WTC11 (cell line): ENCODE measurements at regions not wholly inside any gene's neighbourhood (a gene's known extent, or its start where the extent isn't known, plus 50 kb on each side); places are given as distances from the start of the nearest gene placed in this dataset.

Experiments
- ATAC-seq: fragments of 200-7000 bp; cut with Tn5 transposase; 2 replicates; pipeline ENCODE4 v1.10.0; 2021; ENCODE audit warnings: mild to moderate bottlenecking, moderate library complexity
- CTCF ChIA-PET: fragments of 300-600 bp; sonication (Branson Sonifier 250); formaldehyde crosslinking; loops from one replicate; lab custom pipeline; 2021; ENCODE audit warnings: antibody characterized with exemption; lab: Charles Lee
- POLR2A ChIA-PET: fragments of 350-600 bp; sonication (Branson Sonifier 250); formaldehyde crosslinking; loops from one replicate; lab custom pipeline; 2021; ENCODE audit warnings: antibody characterized with exemption; lab: Charles Lee
- DNase-seq: peaks from one replicate; pipeline ENCODE4 v3.0.0; 2021; ENCODE audit warnings: low spot score
- H3K27ac Mint-ChIP-seq: 2 replicates; pipeline ENCODE4 v1.8.0; 2021; ENCODE audit warnings: mixed read lengths
- H3K27me3 Mint-ChIP-seq: 2 replicates; pipeline ENCODE4 v1.8.0; 2021; ENCODE audit warnings: low read depth, mild to moderate bottlenecking, moderate library complexity, mixed read lengths
- H3K36me3 Mint-ChIP-seq: 2 replicates; pipeline ENCODE4 v1.8.0; 2021; ENCODE audit warnings: mixed read lengths
- H3K4me1 Mint-ChIP-seq: 2 replicates; pipeline ENCODE4 v1.8.0; 2022; ENCODE audit warnings: mixed read lengths
- H3K4me3 Mint-ChIP-seq: 2 replicates; pipeline ENCODE4 v1.8.0; 2021; ENCODE audit warnings: mild to moderate bottlenecking, moderate library complexity, mixed read lengths
- H3K9me3 Mint-ChIP-seq: 2 replicates; pipeline ENCODE4 v1.8.0; 2021; ENCODE audit warnings: mixed read lengths
- AR ChIP-seq: fragments of 250-450 bp; sonication (Bioruptor Pico); IDR thresholded peaks from 2 replicates; pipeline ENCODE4 v1.9.0; 2021; ENCODE audit warnings: mild to moderate bottlenecking
- ATF3 ChIP-seq: sonication (generic); formaldehyde crosslinking; conservative IDR thresholded peaks from 2 replicates; pipeline ENCODE4 v1.8.1; 2022; ENCODE audit warnings: mild to moderate bottlenecking, missing genetic modification reagents
- CBFB ChIP-seq: sonication (generic); formaldehyde crosslinking; IDR thresholded peaks from 2 replicates; pipeline ENCODE4 v1.8.1; 2022; ENCODE audit warnings: mild to moderate bottlenecking, low read depth, missing genetic modification reagents
- ETV6 ChIP-seq: sonication (generic); formaldehyde crosslinking; IDR thresholded peaks from 2 replicates; pipeline ENCODE4 v1.8.1; 2022; ENCODE audit warnings: mild to moderate bottlenecking, missing genetic modification reagents
- FOXK1 ChIP-seq: sonication (generic); formaldehyde crosslinking; IDR thresholded peaks from 2 replicates; pipeline ENCODE4 v1.8.0; 2022; ENCODE audit warnings: mild to moderate bottlenecking, moderate library complexity, missing genetic modification reagents
- GABPB1 ChIP-seq: sonication (generic); formaldehyde crosslinking; IDR thresholded peaks from 2 replicates; pipeline ENCODE4 v1.8.1; 2023; ENCODE audit warnings: mild to moderate bottlenecking, missing genetic modification reagents
- IRF1 ChIP-seq: sonication (generic); formaldehyde crosslinking; IDR thresholded peaks from 2 replicates; pipeline ENCODE4 v1.8.0; 2023; ENCODE audit warnings: missing genetic modification reagents
- PRDM15 ChIP-seq: sonication (generic); formaldehyde crosslinking; IDR thresholded peaks from 2 replicates; pipeline ENCODE4 v1.8.0; 2022; ENCODE audit warnings: missing genetic modification reagents
- PREB ChIP-seq: sonication (generic); formaldehyde crosslinking; IDR thresholded peaks from 2 replicates; pipeline ENCODE4 v1.8.1; 2022; ENCODE audit warnings: mild to moderate bottlenecking, missing genetic modification reagents, moderate library complexity, borderline replicate concordance
- PRRX2 ChIP-seq: fragments of 250-450 bp; sonication (Bioruptor Pico); IDR thresholded peaks from 2 replicates; pipeline ENCODE4 v1.8.0; 2021; ENCODE audit warnings: mild to moderate bottlenecking
- RELA ChIP-seq: sonication (generic); formaldehyde crosslinking; IDR thresholded peaks from 2 replicates; pipeline ENCODE4 v1.8.1; 2022; ENCODE audit warnings: missing genetic modification reagents, mild to moderate bottlenecking, borderline replicate concordance
- SMAD4 ChIP-seq: sonication (generic); formaldehyde crosslinking; IDR thresholded peaks from 2 replicates; pipeline ENCODE4 v1.8.0; 2022; ENCODE audit warnings: mild to moderate bottlenecking, missing genetic modification reagents
- STAT6 ChIP-seq: sonication (generic); formaldehyde crosslinking; conservative IDR thresholded peaks from 2 replicates; pipeline ENCODE4 v1.8.1; 2023; ENCODE audit warnings: mild to moderate bottlenecking, low read depth, missing genetic modification reagents, moderate library complexity
- TP53 ChIP-seq: sonication (generic); formaldehyde crosslinking; IDR thresholded peaks from 2 replicates; pipeline ENCODE4 v1.8.1; 2023; ENCODE audit warnings: mild to moderate bottlenecking, missing genetic modification reagents
- USF1 ChIP-seq: sonication (generic); formaldehyde crosslinking; IDR thresholded peaks from 2 replicates; pipeline ENCODE4 v1.8.0; 2022; ENCODE audit warnings: mild to moderate bottlenecking, missing genetic modification reagents
- ZMAT4 ChIP-seq: fragments of 250-450 bp; sonication (Bioruptor Pico); IDR thresholded peaks from 2 replicates; pipeline ENCODE4 v1.9.0; 2021; ENCODE audit warnings: mild to moderate bottlenecking
- ZNF219 ChIP-seq: sonication (generic); formaldehyde crosslinking; IDR thresholded peaks from 2 replicates; pipeline ENCODE4 v1.8.0; 2023; ENCODE audit warnings: missing genetic modification reagents, mild to moderate bottlenecking, borderline replicate concordance

GRCh38 chr3:30977592-30977991, 83.1 kb upstream of the GADL1 start:
- DNase-seq (no peak), ATAC-seq (no peak)
- TF ChIP-seq ATF3 (no peak), STAT6 (CRISPR knock-in tag) (no peak), SMAD4 (no peak), IRF1 (no peak), ETV6 (CRISPR knock-in tag) (no peak), ZMAT4 (CRISPR knock-in tag) (no peak), PRDM15 (CRISPR knock-in tag) (no peak), PREB (no peak), ZNF219 (CRISPR knock-in tag) (no peak), USF1 (CRISPR knock-in tag) (no peak), RELA (CRISPR knock-in tag) (no peak), PRRX2 (CRISPR knock-in tag) (no peak), TP53 (CRISPR knock-in tag) (no peak), GABPB1 (CRISPR knock-in tag) (no peak), FOXK1 (CRISPR knock-in tag) (no peak), CBFB (CRISPR knock-in tag) (no peak), AR (CRISPR knock-in tag) (no peak)
- peaks cover 22% of the 10 kb centered on the region for H3K4me1 Mint-ChIP-seq
- ChIA-PET POLR2A (no interaction called here), CTCF (no interaction called here)
- no peaks in the 10 kb centered on the region for H3K9me3 Mint-ChIP-seq
- H3K27me3 Mint-ChIP-seq: no peaks in the 10 kb centered on the region
- H3K4me3 Mint-ChIP-seq: no peak overlapping the region
- H3K27ac Mint-ChIP-seq: no peak overlapping the region
- no peaks in the 10 kb centered on the region for H3K36me3 Mint-ChIP-seq
